GM21390 (cell line): ENCODE measurements at regions not wholly inside any gene's neighbourhood (a gene's known extent, or its start where the extent isn't known, plus 50 kb on each side); places are given as distances from the start of the nearest gene placed in this dataset.

Source experiments
- ATAC-seq: cut with Tn5 transposase; IDR thresholded peaks from one replicate; pipeline ENCODE4 v1.9.1; 2021; ENCODE audit not compliant: unreplicated experiment

GRCh38 chrY:21370494-21370893 lies 140.6 kb upstream of the RBMY1B start:
- no peak for ATAC-seq

GRCh38 chrY:21394116-21394515 lies 117.0 kb upstream of the RBMY1B start:
- peak; percentile 80 for ATAC-seq

DNA sequence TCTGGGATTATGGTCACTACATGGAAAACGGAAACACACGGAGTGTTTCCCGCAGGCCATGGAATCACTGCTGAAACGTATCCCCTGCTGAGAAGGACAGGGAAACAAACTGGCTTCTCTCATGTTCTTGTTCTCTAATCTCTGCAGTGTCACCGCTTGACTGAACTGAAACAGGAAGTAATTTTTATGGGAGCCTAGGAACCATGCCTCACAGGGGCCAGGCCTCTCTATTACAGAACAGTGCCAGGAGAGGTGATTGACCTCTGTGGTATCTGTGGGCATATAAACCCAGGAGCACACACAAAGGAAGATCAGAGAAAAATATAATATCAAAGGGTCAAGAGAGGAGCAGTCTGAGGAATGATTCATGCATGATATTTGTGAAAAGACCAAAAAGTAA lies 88.9 kb upstream of the RBMY1B start:
- no peak for ATAC-seq

DNA sequence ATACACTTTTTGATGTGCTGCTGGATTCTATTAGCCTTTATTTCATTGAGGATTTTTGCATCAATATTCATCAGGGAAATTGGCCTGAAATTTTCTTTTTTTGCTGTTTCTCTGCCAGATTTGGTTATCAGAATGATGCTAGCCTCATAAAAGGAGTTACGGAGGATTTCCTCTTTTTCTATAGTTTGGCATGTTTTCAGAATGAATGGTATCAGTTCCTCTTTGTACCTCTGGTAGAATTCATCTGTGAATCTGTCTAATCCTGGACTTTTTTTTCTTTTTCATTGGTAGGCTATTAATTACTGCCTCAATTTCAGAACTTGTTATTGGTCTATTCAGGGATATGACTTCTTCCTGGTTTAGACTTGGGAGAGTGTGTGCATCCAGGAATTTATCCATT lies 70.6 kb upstream of the RBMY1B start:
- no peak for ATAC-seq

GRCh38 chrY:21453644-21454043 lies 57.5 kb upstream of the RBMY1B start:
- no peak for ATAC-seq

DNA sequence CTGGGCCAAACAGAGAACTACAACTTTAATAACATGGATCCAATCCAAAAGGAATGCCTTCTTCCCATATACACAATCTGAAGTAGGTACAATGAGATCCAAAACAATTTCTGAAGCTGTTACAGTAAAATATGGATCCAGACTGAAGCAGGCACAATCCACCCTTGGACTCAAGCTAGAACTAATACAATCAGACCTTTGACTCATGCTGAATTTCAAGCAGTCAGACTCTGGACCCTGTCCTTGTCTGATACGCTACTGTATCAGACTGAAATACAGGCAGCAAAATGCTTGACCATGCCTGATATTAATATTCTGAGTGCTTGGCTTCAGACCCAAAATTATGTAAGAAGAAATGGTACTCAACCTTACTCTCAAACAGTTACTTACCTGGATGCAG lies 57.0 kb upstream of the RBMY1B start:
- ATAC-seq: no peak

GRCh38 chrY:21459648-21460047 lies 51.5 kb upstream of the RBMY1B start:
- no peak for ATAC-seq
